ENCODE measurements at regions not wholly inside any gene's neighbourhood (a gene's known extent, or its start where the extent isn't known, plus 50 kb on each side); places are given as distances from the start of the nearest gene placed in this dataset.

DNA sequence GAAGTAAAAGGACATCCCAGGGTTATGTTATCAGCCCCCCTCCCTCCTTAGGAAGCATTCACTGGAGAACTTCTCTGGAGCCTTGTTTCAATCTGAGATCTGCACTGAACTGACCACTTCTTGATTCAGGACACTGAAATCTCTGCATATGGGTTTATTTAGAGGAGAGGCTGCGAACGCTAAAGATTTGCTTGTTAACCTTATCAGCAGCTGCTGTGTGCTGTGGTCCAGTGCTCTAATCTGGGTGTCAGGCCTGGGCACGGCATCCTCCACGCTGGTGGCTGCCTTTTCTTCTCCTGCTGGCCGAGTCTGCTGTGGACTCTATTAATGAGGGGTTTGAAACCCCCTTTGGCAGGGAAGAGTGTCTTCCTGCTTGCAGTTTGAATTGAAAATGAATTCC, 1094.7 kb upstream of the TENM3 start:
- Histone ChIP-seq H3K4me1 (ENCODE audit: control insufficient read depth, insufficient read depth, low read length, unreplicated experiment) (no peaks in the 10 kb centered on the region), H3K4me3 (ENCODE audit: low read depth, low read length) (no peak overlapping the region), H3K27me3 (ENCODE audit: insufficient read depth, low read length) (peaks cover 16% of the 10 kb centered on the region; the same call in 1 of the 2 replicates), H3K79me2 (ENCODE audit: control insufficient read depth, insufficient read depth, low read length, unreplicated experiment) (no peaks in the 10 kb centered on the region), H3K36me3 (ENCODE audit: insufficient read depth, low read length) (no peaks in the 10 kb centered on the region), H3K27ac (ENCODE audit: low read depth, low read length) (no peak overlapping the region), H2AFZ (ENCODE audit: low read length, unreplicated experiment) (no peak overlapping the region)

GRCh38 chr4:181150191-181150590, 1093.0 kb upstream of the TENM3 start:
- Histone ChIP-seq H3K4me1 (ENCODE audit: control insufficient read depth, insufficient read depth, low read length, unreplicated experiment) (no peaks in the 10 kb centered on the region), H3K4me3 (ENCODE audit: low read depth, low read length) (no peak overlapping the region), H3K79me2 (ENCODE audit: control insufficient read depth, insufficient read depth, low read length, unreplicated experiment) (no peaks in the 10 kb centered on the region), H3K27ac (ENCODE audit: low read depth, low read length) (no peak overlapping the region), H3K36me3 (ENCODE audit: insufficient read depth, low read length) (no peaks in the 10 kb centered on the region), H3K27me3 (ENCODE audit: insufficient read depth, low read length) (peaks cover 10% of the 10 kb centered on the region; the same call in 1 of the 2 replicates), H2AFZ (ENCODE audit: low read length, unreplicated experiment) (no peak overlapping the region)

DNA sequence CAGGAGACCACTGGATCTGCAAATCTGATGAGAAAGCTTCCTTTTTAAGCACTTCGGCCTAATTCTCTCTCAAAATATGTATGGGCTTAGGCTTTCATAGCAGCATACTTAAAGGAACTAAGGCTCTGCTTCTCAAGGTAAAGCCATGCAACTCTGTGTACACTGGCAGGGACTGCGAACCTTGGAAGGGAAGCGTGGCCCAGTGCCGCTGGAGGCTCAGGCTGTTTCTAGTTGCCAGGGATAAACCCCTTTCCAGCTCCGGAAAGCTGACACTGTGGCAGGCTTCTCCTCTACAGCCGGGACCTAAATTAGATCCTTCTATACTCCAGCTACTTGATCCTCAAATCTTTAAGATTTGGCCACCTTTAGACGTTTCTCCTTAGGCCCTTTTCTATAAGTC, 1091.3 kb upstream of the TENM3 start:
- H3K79me2 ChIP-seq (ENCODE audit: control insufficient read depth, insufficient read depth, low read length, unreplicated experiment), result no peaks in the 10 kb centered on the region
- no peaks in the 10 kb centered on the region for H3K4me1 ChIP-seq (ENCODE audit: control insufficient read depth, insufficient read depth, low read length, unreplicated experiment)
- H2AFZ ChIP-seq (ENCODE audit: low read length, unreplicated experiment), result no peak overlapping the region
- H3K27ac ChIP-seq (ENCODE audit: low read depth, low read length), result no peak overlapping the region
- no peaks in the 10 kb centered on the region for H3K36me3 ChIP-seq (ENCODE audit: insufficient read depth, low read length)
- H3K4me3 ChIP-seq (ENCODE audit: low read depth, low read length), result no peak overlapping the region
- no peaks in the 10 kb centered on the region for H3K27me3 ChIP-seq (ENCODE audit: insufficient read depth, low read length)

- Histone ChIP-seq H3K36me3 (ENCODE audit: insufficient read depth, low read length) (no peaks in the 10 kb centered on the region), H3K4me1 (ENCODE audit: control insufficient read depth, insufficient read depth, low read length, unreplicated experiment) (no peaks in the 10 kb centered on the region), H3K4me3 (ENCODE audit: low read depth, low read length) (no peak overlapping the region), H3K79me2 (ENCODE audit: control insufficient read depth, insufficient read depth, low read length, unreplicated experiment) (no peaks in the 10 kb centered on the region), H2AFZ (ENCODE audit: low read length, unreplicated experiment) (no peak overlapping the region), H3K27me3 (ENCODE audit: insufficient read depth, low read length) (peaks cover 7% of the 10 kb centered on the region; the same call in 1 of the 2 replicates), H3K27ac (ENCODE audit: low read depth, low read length) (no peak overlapping the region)
These were observed 1085.6 kb upstream of the TENM3 start for GRCh38 chr4:181157647-181158046.

- Histone ChIP-seq H3K4me1 (ENCODE audit: control insufficient read depth, insufficient read depth, low read length, unreplicated experiment) (no peaks in the 10 kb centered on the region), H3K27me3 (ENCODE audit: insufficient read depth, low read length) (peaks cover 14% of the 10 kb centered on the region; the same call in 1 of the 2 replicates), H2AFZ (ENCODE audit: low read length, unreplicated experiment) (no peak overlapping the region), H3K27ac (ENCODE audit: low read depth, low read length) (no peak overlapping the region), H3K4me3 (ENCODE audit: low read depth, low read length) (no peak overlapping the region), H3K36me3 (ENCODE audit: insufficient read depth, low read length) (no peaks in the 10 kb centered on the region), H3K79me2 (ENCODE audit: control insufficient read depth, insufficient read depth, low read length, unreplicated experiment) (no peaks in the 10 kb centered on the region)
These were observed 1084.2 kb upstream of the TENM3 start for GRCh38 chr4:181158971-181159370.

- Histone ChIP-seq H3K79me2 (ENCODE audit: control insufficient read depth, insufficient read depth, low read length, unreplicated experiment) (no peaks in the 10 kb centered on the region), H3K27ac (ENCODE audit: low read depth, low read length) (no peak overlapping the region), H3K4me3 (ENCODE audit: low read depth, low read length) (no peak overlapping the region), H2AFZ (ENCODE audit: low read length, unreplicated experiment) (no peak overlapping the region), H3K27me3 (ENCODE audit: insufficient read depth, low read length) (peaks cover 25% of the 10 kb centered on the region), H3K36me3 (ENCODE audit: insufficient read depth, low read length) (no peaks in the 10 kb centered on the region), H3K4me1 (ENCODE audit: control insufficient read depth, insufficient read depth, low read length, unreplicated experiment) (no peaks in the 10 kb centered on the region)
These were observed 1081.5 kb upstream of the TENM3 start for GRCh38 chr4:181161669-181162068.

DNA sequence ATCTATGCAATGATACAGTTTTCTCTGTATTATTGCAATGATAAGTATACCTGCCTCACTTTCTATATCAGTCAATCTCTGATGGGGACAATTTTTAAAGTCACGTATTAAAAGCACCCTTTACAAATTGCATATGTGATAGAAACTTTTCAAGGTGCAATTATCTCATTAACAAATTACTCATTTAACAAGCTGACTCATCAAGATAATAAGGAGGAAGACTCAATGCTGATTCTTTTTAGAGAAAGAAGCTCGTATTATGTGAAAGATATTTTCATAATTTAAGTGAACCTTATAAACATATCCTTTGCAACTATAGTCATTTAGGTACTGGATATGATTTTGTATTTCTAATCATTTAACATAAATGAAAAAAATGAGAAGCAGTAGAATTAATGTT, 1080.9 kb upstream of the TENM3 start:
- H3K27ac ChIP-seq (ENCODE audit: low read depth, low read length), result no peak overlapping the region
- no peaks in the 10 kb centered on the region for H3K4me1 ChIP-seq (ENCODE audit: control insufficient read depth, insufficient read depth, low read length, unreplicated experiment)
- peaks cover 31% of the 10 kb centered on the region for H3K27me3 ChIP-seq (ENCODE audit: insufficient read depth, low read length)
- no peaks in the 10 kb centered on the region for H3K79me2 ChIP-seq (ENCODE audit: control insufficient read depth, insufficient read depth, low read length, unreplicated experiment)
- H3K4me3 ChIP-seq (ENCODE audit: low read depth, low read length), result no peak overlapping the region
- no peak overlapping the region for H2AFZ ChIP-seq (ENCODE audit: low read length, unreplicated experiment)
- H3K36me3 ChIP-seq (ENCODE audit: insufficient read depth, low read length), result no peaks in the 10 kb centered on the region

GRCh38 chr4:181162676-181163075, 1080.5 kb upstream of the TENM3 start:
- Histone ChIP-seq H3K27ac (ENCODE audit: low read depth, low read length) (no peak overlapping the region), H2AFZ (ENCODE audit: low read length, unreplicated experiment) (no peak overlapping the region), H3K27me3 (ENCODE audit: insufficient read depth, low read length) (peaks cover 31% of the 10 kb centered on the region), H3K4me1 (ENCODE audit: control insufficient read depth, insufficient read depth, low read length, unreplicated experiment) (no peaks in the 10 kb centered on the region), H3K4me3 (ENCODE audit: low read depth, low read length) (no peak overlapping the region), H3K36me3 (ENCODE audit: insufficient read depth, low read length) (no peaks in the 10 kb centered on the region), H3K79me2 (ENCODE audit: control insufficient read depth, insufficient read depth, low read length, unreplicated experiment) (no peaks in the 10 kb centered on the region)

- no peaks in the 10 kb centered on the region for H3K79me2 ChIP-seq (ENCODE audit: control insufficient read depth, insufficient read depth, low read length, unreplicated experiment)
- H3K4me3 ChIP-seq (ENCODE audit: low read depth, low read length), result no peak overlapping the region
- H2AFZ ChIP-seq (ENCODE audit: low read length, unreplicated experiment), result no peak overlapping the region
- peaks cover 29% of the 10 kb centered on the region for H3K27me3 ChIP-seq (ENCODE audit: insufficient read depth, low read length)
- no peaks in the 10 kb centered on the region for H3K36me3 ChIP-seq (ENCODE audit: insufficient read depth, low read length)
- H3K4me1 ChIP-seq (ENCODE audit: control insufficient read depth, insufficient read depth, low read length, unreplicated experiment), result no peaks in the 10 kb centered on the region
- no peak overlapping the region for H3K27ac ChIP-seq (ENCODE audit: low read depth, low read length)
These were observed 1076.3 kb upstream of the TENM3 start for GRCh38 chr4:181166742-181167399.

DNA sequence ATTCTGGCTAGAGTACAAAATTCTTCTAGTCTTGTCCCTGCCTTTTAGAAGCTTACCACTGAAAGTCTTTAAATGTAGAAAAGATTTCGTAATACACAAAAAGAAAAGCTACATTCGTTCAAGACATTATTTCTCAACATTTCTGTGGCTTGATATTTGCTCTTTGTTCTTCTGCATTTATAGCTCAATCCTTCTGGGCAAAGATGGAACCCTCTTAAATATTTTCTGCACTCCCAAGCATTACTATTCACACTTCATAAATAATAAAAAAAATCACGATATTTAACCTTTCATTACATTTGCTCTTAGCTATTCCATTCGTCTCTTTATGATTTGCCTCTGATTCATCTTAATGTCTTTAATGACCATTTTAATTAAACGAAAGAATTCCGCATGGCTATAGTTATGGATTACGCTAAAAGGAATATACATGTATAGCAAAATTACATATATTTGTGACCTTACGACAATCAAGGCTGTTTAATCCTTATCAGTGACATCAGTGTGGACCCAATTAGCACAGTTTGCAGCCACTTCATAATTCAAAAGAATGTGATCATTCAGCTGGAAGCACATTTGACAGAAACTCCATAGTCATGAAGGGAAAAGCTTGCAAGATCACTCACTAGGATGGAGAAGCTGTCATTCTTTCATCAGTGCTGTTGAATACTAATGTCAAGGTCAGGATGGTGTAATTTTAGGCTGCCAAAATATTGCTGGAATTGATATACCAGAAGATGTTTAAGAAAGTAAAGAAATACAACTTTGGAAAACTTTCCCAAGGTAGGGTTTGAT, 1075.0 kb upstream of the TENM3 start:
- Histone ChIP-seq H3K27me3 (ENCODE audit: insufficient read depth, low read length) (peaks cover 25% of the 10 kb centered on the region), H3K27ac (ENCODE audit: low read depth, low read length) (no peak overlapping the region), H3K4me1 (ENCODE audit: control insufficient read depth, insufficient read depth, low read length, unreplicated experiment) (no peaks in the 10 kb centered on the region), H3K4me3 (ENCODE audit: low read depth, low read length) (no peak overlapping the region), H2AFZ (ENCODE audit: low read length, unreplicated experiment) (no peak overlapping the region), H3K79me2 (ENCODE audit: control insufficient read depth, insufficient read depth, low read length, unreplicated experiment) (no peaks in the 10 kb centered on the region), H3K36me3 (ENCODE audit: insufficient read depth, low read length) (no peaks in the 10 kb centered on the region)

DNA sequence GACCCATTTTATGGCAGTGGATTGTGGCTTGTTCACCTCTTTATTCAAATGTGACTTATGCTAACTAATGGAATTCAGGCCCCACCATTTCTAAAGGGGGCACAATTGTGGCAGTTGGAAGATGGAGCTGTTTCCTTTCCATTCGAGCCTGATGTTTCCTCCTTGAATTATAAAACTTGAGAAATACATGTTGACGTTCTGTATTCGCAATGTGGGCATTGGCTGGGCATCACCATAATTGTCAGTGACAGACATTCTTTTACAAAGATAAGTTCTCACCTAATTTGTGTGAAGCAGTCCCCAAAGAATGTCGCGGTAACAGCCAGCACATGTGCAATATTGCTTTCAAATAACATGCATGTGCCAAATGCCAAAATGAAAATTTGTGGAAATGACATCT, 1070.2 kb upstream of the TENM3 start:
- H3K4me3 ChIP-seq (ENCODE audit: low read depth, low read length), result no peak overlapping the region
- no peaks in the 10 kb centered on the region for H3K4me1 ChIP-seq (ENCODE audit: control insufficient read depth, insufficient read depth, low read length, unreplicated experiment)
- H3K79me2 ChIP-seq (ENCODE audit: control insufficient read depth, insufficient read depth, low read length, unreplicated experiment), result no peaks in the 10 kb centered on the region
- H2AFZ ChIP-seq (ENCODE audit: low read length, unreplicated experiment), result no peak overlapping the region
- H3K27ac ChIP-seq (ENCODE audit: low read depth, low read length), result no peak overlapping the region
- peaks cover 5% of the 10 kb centered on the region; the same call in 1 of the 2 replicates for H3K27me3 ChIP-seq (ENCODE audit: insufficient read depth, low read length)
- no peaks in the 10 kb centered on the region for H3K36me3 ChIP-seq (ENCODE audit: insufficient read depth, low read length)
